GM23338 (cell line): ENCODE measurements at regions not wholly inside any gene's neighbourhood (a gene's known extent, or its start where the extent isn't known, plus 50 kb on each side); places are given as distances from the start of the nearest gene placed in this dataset.

Source experiments
- ATAC-seq: fragments of 200-7000 bp; cut with Tn5 transposase; 3 replicates; pipeline ENCODE4 v1.9.1; 2020
- DNase-seq: peaks from one replicate; pipeline ENCODE4 v3.0.0-alpha.2; 2015; ENCODE audit warnings: low spot score
- H2AFZ ChIP-seq: fragments of 200-600 bp; sonication (generic); 2 replicates; pipeline ENCODE4 v1.8.0; 2016; ENCODE audit warnings: antibody characterized with exemption, mild to moderate bottlenecking, moderate library complexity
- H3F3A ChIP-seq: fragments of 200-600 bp; sonication (generic); replicated peaks from 2 replicates; pipeline ENCODE4 v1.8.0; 2017; ENCODE audit warnings: antibody characterized with exemption, mixed run types, low read depth
- H3K27ac ChIP-seq: fragments of 200-600 bp; sonication (generic); 2 replicates; pipeline ENCODE4 v1.6.1; 2016; ENCODE audit warnings: low read depth
- H3K27me3 ChIP-seq: fragments of 200-600 bp; sonication (generic); 2 replicates; pipeline ENCODE4 v1.8.0; 2016; ENCODE audit warnings: mild to moderate bottlenecking, mixed run types, moderate library complexity; ENCODE audit not compliant: insufficient read depth
- H3K36me3 ChIP-seq: fragments of 200-600 bp; sonication (generic); 2 replicates; pipeline ENCODE4 v1.8.0; 2016; ENCODE audit warnings: mild to moderate bottlenecking; ENCODE audit not compliant: insufficient read depth
- H3K4me1 ChIP-seq: fragments of 200-600 bp; sonication (generic); 2 replicates; pipeline ENCODE4 v1.8.0; 2016; ENCODE audit warnings: mild to moderate bottlenecking, moderate library complexity; ENCODE audit not compliant: insufficient read depth
- H3K4me2 ChIP-seq: fragments of 200-600 bp; sonication (generic); 2 replicates; pipeline ENCODE4 v1.7.1; 2017; ENCODE audit warnings: mixed run types
- H3K4me3 ChIP-seq: fragments of 200-600 bp; sonication (generic); 2 replicates; pipeline ENCODE4 v1.6.1; 2016; ENCODE audit warnings: mixed run types
- H3K79me2 ChIP-seq: fragments of 200-600 bp; sonication (generic); replicated peaks from 2 replicates; pipeline ENCODE4 v1.8.0; 2017; ENCODE audit warnings: mild to moderate bottlenecking; ENCODE audit not compliant: insufficient read depth
- H3K9me2 ChIP-seq: fragments of 200-600 bp; sonication (generic); 2 replicates; pipeline ENCODE4 v1.8.0; 2017; ENCODE audit not compliant: insufficient read depth
- H4K20me1 ChIP-seq: fragments of 200-600 bp; sonication (generic); replicated peaks from 2 replicates; pipeline ENCODE4 v1.8.0; 2017; ENCODE audit warnings: mild to moderate bottlenecking; ENCODE audit not compliant: insufficient read depth
- H3K27ac Mint-ChIP-seq: 2 replicates; pipeline ENCODE4 v1.8.0; 2020; ENCODE audit warnings: inconsistent platforms, mild to moderate bottlenecking, moderate library complexity, mixed read lengths
- H3K27me3 Mint-ChIP-seq: 3 replicates; pipeline ENCODE4 v1.8.0; 2022; ENCODE audit warnings: low read depth, mild to moderate bottlenecking, moderate library complexity, mixed read lengths, inconsistent platforms; ENCODE audit not compliant: insufficient read depth, poor library complexity
- H3K36me3 Mint-ChIP-seq: 3 replicates; pipeline ENCODE4 v1.8.0; 2021; ENCODE audit warnings: low read depth, mild to moderate bottlenecking, inconsistent platforms, moderate library complexity, mixed read lengths
- H3K4me1 Mint-ChIP-seq: 3 replicates; pipeline ENCODE4 v1.8.0; 2020; ENCODE audit warnings: mild to moderate bottlenecking, inconsistent platforms, mixed read lengths
- H3K4me3 Mint-ChIP-seq: 3 replicates; pipeline ENCODE4 v1.8.0; 2021; ENCODE audit warnings: moderate library complexity, mild to moderate bottlenecking, inconsistent platforms, mixed read lengths
- H3K9me3 Mint-ChIP-seq: 3 replicates; pipeline ENCODE4 v1.8.0; 2020; ENCODE audit warnings: moderate library complexity, mild to moderate bottlenecking, inconsistent platforms, mixed read lengths
- CREB1 ChIP-seq: fragments of 250-450 bp; sonication (Bioruptor Pico); IDR thresholded peaks from 2 replicates; pipeline ENCODE4 v1.5.0; 2020; ENCODE audit warnings: low read depth, mild to moderate bottlenecking, moderate library complexity
- EZH2 ChIP-seq: fragments of 200-600 bp; sonication (generic); IDR thresholded peaks from one replicate; pipeline ENCODE4 v1.8.0; 2017; ENCODE audit warnings: antibody characterized with exemption, mild to moderate bottlenecking, low read depth; ENCODE audit not compliant: unreplicated experiment
- EZH2phosphoT487 ChIP-seq: fragments of 200-600 bp; sonication (generic); IDR thresholded peaks from one replicate; pipeline ENCODE4 v1.8.1; 2018; ENCODE audit warnings: antibody characterized with exemption; ENCODE audit not compliant: unreplicated experiment
- JUNB ChIP-seq: IDR thresholded peaks from one replicate; pipeline ENCODE4 v1.6.1; 2016; ENCODE audit warnings: antibody characterized with exemption; ENCODE audit not compliant: unreplicated experiment
- NANOG ChIP-seq: IDR thresholded peaks from 2 replicates; pipeline ENCODE4 v1.6.1; 2016; ENCODE audit warnings: antibody characterized with exemption, borderline replicate concordance
- POLR2AphosphoS5 ChIP-seq: IDR thresholded peaks from 2 replicates; pipeline ENCODE4 v1.6.1; 2016; ENCODE audit warnings: antibody characterized with exemption, low read depth
- STAT1 ChIP-seq: IDR thresholded peaks from one replicate; pipeline ENCODE4 v1.6.1; 2016; ENCODE audit warnings: antibody characterized with exemption; ENCODE audit not compliant: unreplicated experiment
- ZNF114 ChIP-seq: fragments of 250-450 bp; sonication (Bioruptor Pico); IDR thresholded peaks from 2 replicates; pipeline ENCODE4 v1.5.0; 2020; ENCODE audit warnings: mild to moderate bottlenecking, moderate library complexity
- ZNF331 ChIP-seq: fragments of 250-450 bp; sonication (Bioruptor Pico); IDR thresholded peaks from 2 replicates; pipeline ENCODE4 v1.5.0; 2020; ENCODE audit warnings: low read depth, mild to moderate bottlenecking, moderate library complexity
- TF ChIP-seq, protein P1 (sequence below): IDR thresholded peaks from one replicate; pipeline ENCODE4 v1.6.1; 2018; ENCODE audit warnings: antibody characterized with exemption; ENCODE audit not compliant: unreplicated experiment
- TF ChIP-seq, protein P2 (sequence below): IDR thresholded peaks from 2 replicates; pipeline ENCODE4 v1.6.1; 2016; ENCODE audit warnings: antibody characterized with exemption
- TF ChIP-seq, protein P3 (sequence below): fragments of 250-450 bp; sonication (Bioruptor Pico); IDR thresholded peaks from 2 replicates; pipeline ENCODE4 v1.5.0; 2020; ENCODE audit warnings: mild to moderate bottlenecking, moderate library complexity

DNA sequence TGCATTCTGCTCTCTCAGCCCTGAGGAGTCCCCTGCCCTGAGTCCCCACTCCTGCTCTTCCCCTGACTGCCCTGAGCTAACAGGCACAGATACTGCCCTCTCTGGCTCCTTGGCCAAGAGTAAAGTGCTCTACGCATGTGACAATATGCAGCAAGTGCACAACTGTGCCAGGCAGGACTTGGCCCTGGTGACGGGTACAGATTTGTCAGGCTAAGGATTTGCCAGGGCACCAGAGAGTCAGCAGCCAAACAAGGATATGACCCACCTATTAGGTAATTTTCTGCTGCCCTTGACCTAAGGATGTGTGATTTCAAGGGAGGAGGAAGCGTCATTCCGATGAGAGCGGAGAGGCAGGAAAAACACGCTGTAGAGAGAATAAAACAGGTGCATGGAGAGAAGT lies 339.0 kb downstream of the PTPRU start:
- TF ChIP-seq JUNB (no peak), ZNF114 (no peak), EZH2 (no peak)
- Histone ChIP-seq H3K27ac (no peak overlapping the region), H3F3A (no peaks in the 10 kb centered on the region), H2AFZ (no peak overlapping the region), H3K79me2 (no peaks in the 10 kb centered on the region), H3K9me2 (no peaks in the 10 kb centered on the region), H3K4me1 (no peaks in the 10 kb centered on the region), H3K4me3 (no peak overlapping the region), H3K36me3 (no peaks in the 10 kb centered on the region), H4K20me1 (no peaks in the 10 kb centered on the region), H3K27me3 (no peaks in the 10 kb centered on the region), H3K4me2 (no peak overlapping the region)
- peaks cover 11% of the 10 kb centered on the region; the same call in 2 of the 3 replicates for H3K4me1 Mint-ChIP-seq
- peaks cover 9% of the 10 kb centered on the region for H3K27me3 Mint-ChIP-seq
- H3K27ac Mint-ChIP-seq, result no peak overlapping the region
- no peak overlapping the region for H3K4me3 Mint-ChIP-seq
- H3K9me3 Mint-ChIP-seq, result no peaks in the 10 kb centered on the region
- DNase-seq (no peak), ATAC-seq (no peak)
- H3K36me3 Mint-ChIP-seq, result no peaks in the 10 kb centered on the region

DNA sequence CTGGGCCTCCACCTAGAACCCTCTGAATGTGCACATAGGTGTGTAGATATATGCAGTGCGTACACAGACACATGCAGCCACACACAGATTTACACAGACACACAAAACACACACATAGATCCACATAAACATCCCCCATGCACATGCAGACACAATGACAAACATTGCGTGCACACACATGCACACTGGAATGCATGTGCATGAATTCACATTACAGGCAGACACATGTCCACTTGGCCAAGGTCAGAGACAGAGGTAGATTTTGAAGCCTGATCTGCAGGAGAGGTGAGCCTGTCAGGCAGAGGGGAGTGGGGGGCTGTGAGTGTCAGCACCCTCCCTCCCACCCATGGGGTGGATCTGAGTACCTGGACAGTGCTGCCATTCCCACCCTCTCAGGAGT lies 338.5 kb downstream of the PTPRU start:
- Histone ChIP-seq H4K20me1 (no peaks in the 10 kb centered on the region), H3K4me1 (no peaks in the 10 kb centered on the region), H2AFZ (no peak overlapping the region), H3K9me2 (no peaks in the 10 kb centered on the region), H3K79me2 (no peaks in the 10 kb centered on the region), H3K4me2 (no peak overlapping the region), H3K27me3 (no peaks in the 10 kb centered on the region), H3K36me3 (no peaks in the 10 kb centered on the region), H3K27ac (no peak overlapping the region), H3K4me3 (no peak overlapping the region), H3F3A (no peaks in the 10 kb centered on the region)
- no peak overlapping the region for H3K4me3 Mint-ChIP-seq
- H3K27ac Mint-ChIP-seq, result no peak overlapping the region
- DNase-seq, result no peak
- peaks cover 9% of the 10 kb centered on the region for H3K27me3 Mint-ChIP-seq
- peaks cover 11% of the 10 kb centered on the region; the same call in 2 of the 3 replicates for H3K4me1 Mint-ChIP-seq
- H3K36me3 Mint-ChIP-seq, result no peaks in the 10 kb centered on the region
- no peak for ATAC-seq
- no peaks in the 10 kb centered on the region for H3K9me3 Mint-ChIP-seq
- TF ChIP-seq POLR2AphosphoS5 (no peak), JUNB (no peak), STAT1 (no peak), EZH2phosphoT487 (no peak), CREB1 (CRISPR knock-in tag) (no peak), NANOG (no peak), ZNF331 (CRISPR knock-in tag) (no peak), ZNF114 (no peak)
- TF ChIP-seq, protein P1, sequence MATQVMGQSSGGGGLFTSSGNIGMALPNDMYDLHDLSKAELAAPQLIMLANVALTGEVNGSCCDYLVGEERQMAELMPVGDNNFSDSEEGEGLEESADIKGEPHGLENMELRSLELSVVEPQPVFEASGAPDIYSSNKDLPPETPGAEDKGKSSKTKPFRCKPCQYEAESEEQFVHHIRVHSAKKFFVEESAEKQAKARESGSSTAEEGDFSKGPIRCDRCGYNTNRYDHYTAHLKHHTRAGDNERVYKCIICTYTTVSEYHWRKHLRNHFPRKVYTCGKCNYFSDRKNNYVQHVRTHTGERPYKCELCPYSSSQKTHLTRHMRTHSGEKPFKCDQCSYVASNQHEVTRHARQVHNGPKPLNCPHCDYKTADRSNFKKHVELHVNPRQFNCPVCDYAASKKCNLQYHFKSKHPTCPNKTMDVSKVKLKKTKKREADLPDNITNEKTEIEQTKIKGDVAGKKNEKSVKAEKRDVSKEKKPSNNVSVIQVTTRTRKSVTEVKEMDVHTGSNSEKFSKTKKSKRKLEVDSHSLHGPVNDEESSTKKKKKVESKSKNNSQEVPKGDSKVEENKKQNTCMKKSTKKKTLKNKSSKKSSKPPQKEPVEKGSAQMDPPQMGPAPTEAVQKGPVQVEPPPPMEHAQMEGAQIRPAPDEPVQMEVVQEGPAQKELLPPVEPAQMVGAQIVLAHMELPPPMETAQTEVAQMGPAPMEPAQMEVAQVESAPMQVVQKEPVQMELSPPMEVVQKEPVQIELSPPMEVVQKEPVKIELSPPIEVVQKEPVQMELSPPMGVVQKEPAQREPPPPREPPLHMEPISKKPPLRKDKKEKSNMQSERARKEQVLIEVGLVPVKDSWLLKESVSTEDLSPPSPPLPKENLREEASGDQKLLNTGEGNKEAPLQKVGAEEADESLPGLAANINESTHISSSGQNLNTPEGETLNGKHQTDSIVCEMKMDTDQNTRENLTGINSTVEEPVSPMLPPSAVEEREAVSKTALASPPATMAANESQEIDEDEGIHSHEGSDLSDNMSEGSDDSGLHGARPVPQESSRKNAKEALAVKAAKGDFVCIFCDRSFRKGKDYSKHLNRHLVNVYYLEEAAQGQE, result no peak
- TF ChIP-seq, protein P2, sequence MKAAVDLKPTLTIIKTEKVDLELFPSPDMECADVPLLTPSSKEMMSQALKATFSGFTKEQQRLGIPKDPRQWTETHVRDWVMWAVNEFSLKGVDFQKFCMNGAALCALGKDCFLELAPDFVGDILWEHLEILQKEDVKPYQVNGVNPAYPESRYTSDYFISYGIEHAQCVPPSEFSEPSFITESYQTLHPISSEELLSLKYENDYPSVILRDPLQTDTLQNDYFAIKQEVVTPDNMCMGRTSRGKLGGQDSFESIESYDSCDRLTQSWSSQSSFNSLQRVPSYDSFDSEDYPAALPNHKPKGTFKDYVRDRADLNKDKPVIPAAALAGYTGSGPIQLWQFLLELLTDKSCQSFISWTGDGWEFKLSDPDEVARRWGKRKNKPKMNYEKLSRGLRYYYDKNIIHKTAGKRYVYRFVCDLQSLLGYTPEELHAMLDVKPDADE, result no peak
- TF ChIP-seq, protein P3, sequence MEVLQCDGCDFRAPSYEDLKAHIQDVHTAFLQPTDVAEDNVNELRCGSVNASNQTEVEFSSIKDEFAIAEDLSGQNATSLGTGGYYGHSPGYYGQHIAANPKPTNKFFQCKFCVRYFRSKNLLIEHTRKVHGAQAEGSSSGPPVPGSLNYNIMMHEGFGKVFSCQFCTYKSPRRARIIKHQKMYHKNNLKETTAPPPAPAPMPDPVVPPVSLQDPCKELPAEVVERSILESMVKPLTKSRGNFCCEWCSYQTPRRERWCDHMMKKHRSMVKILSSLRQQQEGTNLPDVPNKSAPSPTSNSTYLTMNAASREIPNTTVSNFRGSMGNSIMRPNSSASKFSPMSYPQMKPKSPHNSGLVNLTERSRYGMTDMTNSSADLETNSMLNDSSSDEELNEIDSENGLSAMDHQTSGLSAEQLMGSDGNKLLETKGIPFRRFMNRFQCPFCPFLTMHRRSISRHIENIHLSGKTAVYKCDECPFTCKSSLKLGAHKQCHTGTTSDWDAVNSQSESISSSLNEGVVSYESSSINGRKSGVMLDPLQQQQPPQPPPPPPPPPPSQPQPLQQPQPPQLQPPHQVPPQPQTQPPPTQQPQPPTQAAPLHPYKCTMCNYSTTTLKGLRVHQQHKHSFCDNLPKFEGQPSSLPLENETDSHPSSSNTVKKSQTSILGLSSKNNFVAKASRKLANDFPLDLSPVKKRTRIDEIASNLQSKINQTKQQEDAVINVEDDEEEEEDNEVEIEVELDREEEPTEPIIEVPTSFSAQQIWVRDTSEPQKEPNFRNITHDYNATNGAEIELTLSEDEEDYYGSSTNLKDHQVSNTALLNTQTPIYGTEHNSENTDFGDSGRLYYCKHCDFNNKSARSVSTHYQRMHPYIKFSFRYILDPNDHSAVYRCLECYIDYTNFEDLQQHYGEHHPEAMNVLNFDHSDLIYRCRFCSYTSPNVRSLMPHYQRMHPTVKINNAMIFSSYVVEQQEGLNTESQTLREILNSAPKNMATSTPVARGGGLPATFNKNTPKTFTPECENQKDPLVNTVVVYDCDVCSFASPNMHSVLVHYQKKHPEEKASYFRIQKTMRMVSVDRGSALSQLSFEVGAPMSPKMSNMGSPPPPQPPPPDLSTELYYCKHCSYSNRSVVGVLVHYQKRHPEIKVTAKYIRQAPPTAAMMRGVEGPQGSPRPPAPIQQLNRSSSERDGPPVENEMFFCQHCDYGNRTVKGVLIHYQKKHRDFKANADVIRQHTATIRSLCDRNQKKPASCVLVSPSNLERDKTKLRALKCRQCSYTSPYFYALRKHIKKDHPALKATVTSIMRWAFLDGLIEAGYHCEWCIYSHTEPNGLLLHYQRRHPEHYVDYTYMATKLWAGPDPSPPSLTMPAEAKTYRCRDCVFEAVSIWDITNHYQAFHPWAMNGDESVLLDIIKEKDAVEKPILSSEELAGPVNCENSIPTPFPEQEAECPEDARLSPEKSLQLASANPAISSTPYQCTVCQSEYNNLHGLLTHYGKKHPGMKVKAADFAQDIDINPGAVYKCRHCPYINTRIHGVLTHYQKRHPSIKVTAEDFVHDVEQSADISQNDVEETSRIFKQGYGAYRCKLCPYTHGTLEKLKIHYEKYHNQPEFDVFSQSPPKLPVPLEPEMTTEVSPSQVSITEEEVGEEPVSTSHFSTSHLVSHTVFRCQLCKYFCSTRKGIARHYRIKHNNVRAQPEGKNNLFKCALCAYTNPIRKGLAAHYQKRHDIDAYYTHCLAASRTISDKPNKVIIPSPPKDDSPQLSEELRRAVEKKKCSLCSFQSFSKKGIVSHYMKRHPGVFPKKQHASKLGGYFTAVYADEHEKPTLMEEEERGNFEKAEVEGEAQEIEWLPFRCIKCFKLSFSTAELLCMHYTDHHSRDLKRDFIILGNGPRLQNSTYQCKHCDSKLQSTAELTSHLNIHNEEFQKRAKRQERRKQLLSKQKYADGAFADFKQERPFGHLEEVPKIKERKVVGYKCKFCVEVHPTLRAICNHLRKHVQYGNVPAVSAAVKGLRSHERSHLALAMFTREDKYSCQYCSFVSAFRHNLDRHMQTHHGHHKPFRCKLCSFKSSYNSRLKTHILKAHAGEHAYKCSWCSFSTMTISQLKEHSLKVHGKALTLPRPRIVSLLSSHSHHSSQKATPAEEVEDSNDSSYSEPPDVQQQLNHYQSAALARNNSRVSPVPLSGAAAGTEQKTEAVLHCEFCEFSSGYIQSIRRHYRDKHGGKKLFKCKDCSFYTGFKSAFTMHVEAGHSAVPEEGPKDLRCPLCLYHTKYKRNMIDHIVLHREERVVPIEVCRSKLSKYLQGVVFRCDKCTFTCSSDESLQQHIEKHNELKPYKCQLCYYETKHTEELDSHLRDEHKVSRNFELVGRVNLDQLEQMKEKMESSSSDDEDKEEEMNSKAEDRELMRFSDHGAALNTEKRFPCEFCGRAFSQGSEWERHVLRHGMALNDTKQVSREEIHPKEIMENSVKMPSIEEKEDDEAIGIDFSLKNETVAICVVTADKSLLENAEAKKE, result no peak
